NOMO-1 (cell line): ENCODE measurements at regions not wholly inside any gene's neighbourhood (a gene's known extent, or its start where the extent isn't known, plus 50 kb on each side); places are given as distances from the start of the nearest gene placed in this dataset.

Experiments used
- DNase-seq, 2 experiments: peaks; one replicate each; lab custom pipeline; 2025; ENCODE audit not compliant: unreplicated experiment in 2 of 2; lab: John Stamatoyannopoulos, UW

GRCh38 chr11:104464691-104465090, 300.7 kb upstream of the PDGFD start:
- no peak for DNase-seq

GRCh38 chr11:104462341-104462740, 298.4 kb upstream of the PDGFD start:
- DNase-seq = no peak

GRCh38 chr11:104451197-104451893, 287.4 kb upstream of the PDGFD start:
- DNase-seq = no peak

- no peak for DNase-seq
Measured at GRCh38 chr11:104443387-104443786, 279.4 kb upstream of the PDGFD start.

- DNase-seq = peak; percentile 65 to 88
Measured at GRCh38 chr11:104442321-104442720, 278.4 kb upstream of the PDGFD start.

- DNase-seq = no peak
Measured at GRCh38 chr11:104435494-104435893, 271.5 kb upstream of the PDGFD start.

- no peak for DNase-seq
Measured at GRCh38 chr11:104433751-104434150, 269.8 kb upstream of the PDGFD start.

- no peak for DNase-seq
Measured at GRCh38 chr11:104432981-104433380, 269.0 kb upstream of the PDGFD start.

GRCh38 chr11:104432526-104432925, 268.6 kb upstream of the PDGFD start:
- DNase-seq = no peak

GRCh38 chr11:104422324-104422944, 258.5 kb upstream of the PDGFD start:
- no peak for DNase-seq

GRCh38 chr11:104410336-104410735, 246.4 kb upstream of the PDGFD start:
- DNase-seq = no peak

- no peak for DNase-seq
Measured at GRCh38 chr11:104408630-104409029, 244.7 kb upstream of the PDGFD start.

- no peak for DNase-seq
Measured at GRCh38 chr11:104405277-104405676, 241.3 kb upstream of the PDGFD start.

- DNase-seq = no peak
Measured at GRCh38 chr11:104404231-104405175, 240.6 kb upstream of the PDGFD start.

GRCh38 chr11:104402812-104403521, 239.0 kb upstream of the PDGFD start:
- DNase-seq = peak; percentile 87 to 89

GRCh38 chr11:104394508-104394907, 230.6 kb upstream of the PDGFD start:
- DNase-seq = peak; percentile 65 to 78

- no peak for DNase-seq
Measured at GRCh38 chr11:104390651-104391050, 226.7 kb upstream of the PDGFD start.

- DNase-seq = no peak
Measured at GRCh38 chr11:104385884-104386283, 221.9 kb upstream of the PDGFD start.

- no peak for DNase-seq
Measured at GRCh38 chr11:104380358-104380757, 216.4 kb upstream of the PDGFD start.

GRCh38 chr11:104372111-104372510, 208.2 kb upstream of the PDGFD start:
- no peak for DNase-seq

- peak; percentile 8 to 48 for DNase-seq
Measured at GRCh38 chr11:104370478-104370877, 206.5 kb upstream of the PDGFD start.
